Cardiac muscle cell (in vitro differentiated cells and primary cell): ENCODE measurements at regions not wholly inside any gene's neighbourhood (a gene's known extent, or its start where the extent isn't known, plus 50 kb on each side); places are given as distances from the start of the nearest gene placed in this dataset.
A peak's percentile ranks its signal among the peaks of the same experiment; 100 is the strongest.

ENCODE experiments used
- DNase-seq, 2 donors: peaks; one replicate each; pipeline versions ENCODE4 v3.0.0 to v3.0.0-alpha.2; 2010 to 2017; ENCODE audit warnings: low read depth in 1 of 2, low spot score in 1 of 2
- H3K27ac ChIP-seq: fragments of 200-600 bp; sonication (generic); 2 replicates; pipeline ENCODE4 v1.5.1; 2016
- H3K27me3 ChIP-seq: fragments of 200-600 bp; sonication (generic); 2 replicates; pipeline ENCODE4 v1.6.0; 2016; ENCODE audit warnings: control low read depth
- H3K36me3 ChIP-seq: fragments of 200-600 bp; sonication (generic); 2 replicates; pipeline ENCODE4 v1.5.1; 2016; ENCODE audit warnings: control low read depth
- H3K4me1 ChIP-seq: fragments of 200-600 bp; sonication (generic); 2 replicates; pipeline ENCODE4 v1.8.1; 2017; ENCODE audit warnings: low read depth, mild to moderate bottlenecking, mixed run types
- H3K4me3 ChIP-seq: fragments of 200-600 bp; sonication (generic); 2 replicates; pipeline ENCODE4 v1.5.1; 2016; ENCODE audit warnings: mild to moderate bottlenecking
- H3K9me3 ChIP-seq: fragments of 200-600 bp; sonication (generic); 2 replicates; pipeline ENCODE4 v1.5.1; 2017; ENCODE audit warnings: low read depth, mild to moderate bottlenecking, control low read depth
- CTCF ChIP-seq: IDR thresholded peaks from 2 replicates; pipeline ENCODE4 v1.5.1; 2012; ENCODE audit warnings: low read depth, mild to moderate bottlenecking, low read length

GRCh38 chr5:93340881-93341280 lies 240.1 kb downstream of the NR2F1-AS1 start:
- Histone ChIP-seq H3K4me3 (no peak overlapping the region), H3K27ac (no peak overlapping the region), H3K4me1 (no peaks in the 10 kb centered on the region), H3K27me3 (peaks cover 40% of the 10 kb centered on the region), H3K36me3 (no peaks in the 10 kb centered on the region), H3K9me3 (no peaks in the 10 kb centered on the region)
- DNase-seq = peak in 1 of 2 donors; percentile 59
- no peak for TF ChIP-seq CTCF

- Histone ChIP-seq H3K9me3 (no peaks in the 10 kb centered on the region), H3K27ac (no peak overlapping the region), H3K27me3 (peaks cover 53% of the 10 kb centered on the region), H3K4me1 (no peaks in the 10 kb centered on the region), H3K36me3 (no peaks in the 10 kb centered on the region), H3K4me3 (no peak overlapping the region)
- no peak for TF ChIP-seq CTCF
- no peak for DNase-seq
Observed at GRCh38 chr5:93337138-93337537, 243.9 kb downstream of the NR2F1-AS1 start.

GRCh38 chr5:93336330-93337110 lies 244.5 kb downstream of the NR2F1-AS1 start:
- DNase-seq = no peak
- Histone ChIP-seq H3K4me1 (no peaks in the 10 kb centered on the region), H3K27me3 (peaks cover 58% of the 10 kb centered on the region), H3K9me3 (no peaks in the 10 kb centered on the region), H3K27ac (no peak overlapping the region), H3K4me3 (no peak overlapping the region), H3K36me3 (no peaks in the 10 kb centered on the region)
- no peak for TF ChIP-seq CTCF

GRCh38 chr5:93331863-93332262 lies 249.2 kb downstream of the NR2F1-AS1 start:
- H3K4me1 ChIP-seq = no peaks in the 10 kb centered on the region
- H3K27me3 ChIP-seq = peaks cover 92% of the 10 kb centered on the region
- no peak overlapping the region for H3K27ac ChIP-seq
- DNase-seq = peak in 1 of 2 donors; percentile 70
- no peak for TF ChIP-seq CTCF
- H3K9me3 ChIP-seq = no peaks in the 10 kb centered on the region
- no peaks in the 10 kb centered on the region for H3K36me3 ChIP-seq
- H3K4me3 ChIP-seq = no peak overlapping the region

GRCh38 chr5:93331241-93331640 lies 249.8 kb downstream of the NR2F1-AS1 start:
- no peak for DNase-seq
- Histone ChIP-seq H3K4me3 (no peak overlapping the region), H3K4me1 (no peaks in the 10 kb centered on the region), H3K27me3 (peaks cover 91% of the 10 kb centered on the region), H3K27ac (no peak overlapping the region), H3K9me3 (no peaks in the 10 kb centered on the region), H3K36me3 (no peaks in the 10 kb centered on the region)
- TF ChIP-seq CTCF = no peak
